ENCODE measurements at regions not wholly inside any gene's neighbourhood (a gene's known extent, or its start where the extent isn't known, plus 50 kb on each side); places are given as distances from the start of the nearest gene placed in this dataset.

DNA sequence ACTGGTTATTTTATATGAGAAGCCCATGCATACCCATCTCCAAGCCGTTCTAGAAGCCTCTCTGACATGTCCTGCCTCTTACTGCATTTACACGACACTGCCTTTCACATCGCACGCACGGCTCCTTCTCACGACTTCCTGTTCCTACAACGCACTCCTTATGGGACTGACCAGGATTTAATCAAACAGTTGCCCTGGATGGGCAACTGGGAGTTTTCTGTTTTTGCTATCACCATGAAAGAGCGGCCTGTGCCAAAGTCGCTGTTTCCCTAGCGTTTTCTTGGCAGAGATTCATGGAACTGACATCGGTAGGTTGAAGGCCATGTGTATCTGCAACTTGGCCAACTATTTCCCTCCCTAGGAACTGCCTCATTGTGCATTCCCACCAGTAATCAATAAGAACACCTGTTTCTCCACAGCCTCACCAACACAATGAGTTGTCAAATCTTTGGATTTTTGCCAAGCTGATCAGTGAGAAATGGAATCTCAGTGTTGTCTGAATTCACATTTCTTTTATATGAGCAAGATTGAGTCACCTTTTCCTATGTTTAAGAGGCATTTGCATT, 97.2 kb upstream of the OTOS start:
- H3K9me3 ChIP-seq (ENCODE audit: control extremely low read depth in 1 of 5, control insufficient read depth in 4 of 5, insufficient read depth in 2 of 5, low read depth in 1 of 5, low read length in 4 of 5) = no peaks in the 10 kb centered on the region
- no peak for DNase-seq
- 87% methylated on average over 11 of the region's 11 CpGs for WGBS (ENCODE audit: insufficient coverage)
- no peak overlapping the region for H3K27ac ChIP-seq (ENCODE audit: insufficient read depth in 1 of 2, low read depth in 1 of 2, low read length in 2 of 2, poor library complexity in 1 of 2, severe bottlenecking in 2 of 2)
- ChIA-PET POLR2A (no interaction called here), CTCF (no interaction called here)
- H3K27me3 ChIP-seq (replicated peaks in 2 of 5; ENCODE audit: control insufficient read depth in 4 of 5, insufficient read depth in 5 of 5, low read length in 4 of 5) = peaks cover 0 to 18% (median 2%) of the 10 kb centered on the region in 5 experiments
- H3K4me1 ChIP-seq (ENCODE audit: control extremely low read depth in 1 of 4, control insufficient read depth in 4 of 4, insufficient read depth in 4 of 4, low read length in 3 of 4) = peaks cover 0 to 24% (median 10%) of the 10 kb centered on the region in 4 experiments
- no peaks in the 10 kb centered on the region for H3K36me3 ChIP-seq (ENCODE audit: control insufficient read depth in 4 of 4, insufficient read depth in 4 of 4, low read length in 3 of 4)
- H3K4me3 ChIP-seq (ENCODE audit: control insufficient read depth in 1 of 7, extremely low read depth in 1 of 7, insufficient read depth in 4 of 7, low read depth in 2 of 7, low read length in 6 of 7) = no peak overlapping the region

DNA sequence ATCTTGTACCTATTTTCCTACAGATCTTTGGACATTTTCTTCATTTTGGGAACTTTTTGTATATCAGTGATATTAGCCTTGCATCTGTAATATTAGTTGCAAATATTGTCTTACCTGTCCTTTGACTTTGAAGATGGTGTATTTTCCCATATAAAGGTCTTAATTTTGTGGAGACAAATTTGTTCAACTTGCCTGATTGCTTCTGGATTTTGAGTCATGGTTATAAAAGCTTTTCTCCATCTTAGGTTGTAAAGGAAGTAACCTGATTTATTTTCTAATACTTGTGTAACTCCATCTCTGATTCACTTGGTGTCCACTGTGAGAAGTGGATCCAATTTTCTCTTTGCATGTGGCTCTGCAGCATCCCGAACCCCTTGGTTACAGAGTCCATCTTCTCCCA, 97.7 kb upstream of the OTOS start:
- Histone ChIP-seq H3K4me1 (ENCODE audit: control extremely low read depth in 1 of 4, control insufficient read depth in 4 of 4, insufficient read depth in 4 of 4, low read length in 3 of 4) (peaks cover 0 to 20% (median 7%) of the 10 kb centered on the region in 4 experiments), H3K27ac (ENCODE audit: insufficient read depth in 1 of 2, low read depth in 1 of 2, low read length in 2 of 2, poor library complexity in 1 of 2, severe bottlenecking in 2 of 2) (no peak overlapping the region), H3K27me3 (replicated peaks in 2 of 5; ENCODE audit: control insufficient read depth in 4 of 5, insufficient read depth in 5 of 5, low read length in 4 of 5) (peaks cover 0 to 22% (median 2%) of the 10 kb centered on the region in 5 experiments), H3K36me3 (ENCODE audit: control insufficient read depth in 4 of 4, insufficient read depth in 4 of 4, low read length in 3 of 4) (no peaks in the 10 kb centered on the region), H3K9me3 (ENCODE audit: control extremely low read depth in 1 of 5, control insufficient read depth in 4 of 5, insufficient read depth in 2 of 5, low read depth in 1 of 5, low read length in 4 of 5) (no peaks in the 10 kb centered on the region), H3K4me3 (ENCODE audit: control insufficient read depth in 1 of 7, extremely low read depth in 1 of 7, insufficient read depth in 4 of 7, low read depth in 2 of 7, low read length in 6 of 7) (no peak overlapping the region)
- 77% methylated on average over 1 of the region's 1 CpG for WGBS (ENCODE audit: insufficient coverage)
- ChIA-PET POLR2A (no interaction called here), CTCF (no interaction called here)
- DNase-seq = no peak

DNA sequence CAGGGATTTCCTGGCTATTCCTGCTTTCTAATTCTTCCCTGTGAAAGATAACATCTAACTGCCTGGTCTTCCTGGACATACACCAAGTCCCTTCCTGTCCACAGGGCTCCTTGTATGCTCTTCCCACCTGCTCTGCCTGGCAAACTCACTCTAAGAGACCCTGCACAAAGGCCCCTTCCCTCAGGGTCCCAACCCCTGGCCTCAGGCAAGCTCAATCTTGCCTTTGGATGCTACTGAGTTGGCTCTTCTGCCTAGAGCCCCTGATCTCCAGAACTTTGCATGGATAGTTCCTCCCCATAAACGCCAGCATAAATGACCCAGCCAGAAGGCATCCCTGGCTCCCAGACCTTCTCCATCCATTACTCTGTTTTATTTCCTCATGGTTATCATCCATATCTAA, 98.3 kb upstream of the OTOS start:
- Histone ChIP-seq H3K27me3 (replicated peaks in 2 of 5; ENCODE audit: control insufficient read depth in 4 of 5, insufficient read depth in 5 of 5, low read length in 4 of 5) (peaks cover 0 to 22% (median 2%) of the 10 kb centered on the region in 5 experiments), H3K27ac (ENCODE audit: insufficient read depth in 1 of 2, low read depth in 1 of 2, low read length in 2 of 2, poor library complexity in 1 of 2, severe bottlenecking in 2 of 2) (no peak overlapping the region), H3K4me1 (ENCODE audit: control extremely low read depth in 1 of 4, control insufficient read depth in 4 of 4, insufficient read depth in 4 of 4, low read length in 3 of 4) (peaks cover 0 to 17% (median 6%) of the 10 kb centered on the region in 4 experiments), H3K36me3 (ENCODE audit: control insufficient read depth in 4 of 4, insufficient read depth in 4 of 4, low read length in 3 of 4) (no peaks in the 10 kb centered on the region), H3K9me3 (ENCODE audit: control extremely low read depth in 1 of 5, control insufficient read depth in 4 of 5, insufficient read depth in 2 of 5, low read depth in 1 of 5, low read length in 4 of 5) (no peaks in the 10 kb centered on the region), H3K4me3 (ENCODE audit: control insufficient read depth in 1 of 7, extremely low read depth in 1 of 7, insufficient read depth in 4 of 7, low read depth in 2 of 7, low read length in 6 of 7) (no peak overlapping the region)
- ChIA-PET POLR2A (no interaction called here), CTCF (no interaction called here)
- no peak for DNase-seq
- WGBS (ENCODE audit: insufficient coverage) = no CpG with 5 or more reads among the region's 1 CpG

DNA sequence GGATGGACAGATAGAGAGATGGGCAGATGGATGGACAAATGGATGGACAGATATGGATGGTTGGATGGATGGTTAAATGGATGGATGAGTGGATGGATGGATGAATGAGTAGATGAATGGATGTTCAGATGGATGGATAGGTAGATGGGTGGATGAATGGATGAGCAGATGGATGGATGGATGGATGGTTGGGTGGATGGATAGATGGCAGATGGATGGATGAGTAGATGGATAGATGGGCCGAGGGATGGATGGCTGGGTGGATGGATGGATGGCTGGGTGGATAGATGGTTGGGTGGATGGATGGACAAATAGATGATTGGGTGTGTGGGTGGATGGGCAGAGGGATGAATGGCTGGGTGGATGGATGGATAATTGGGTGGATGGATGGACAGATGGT, 98.9 kb upstream of the OTOS start:
- ChIA-PET POLR2A (no interaction called here), CTCF (no interaction called here)
- H3K27me3 ChIP-seq (replicated peaks in 2 of 5; ENCODE audit: control insufficient read depth in 4 of 5, insufficient read depth in 5 of 5, low read length in 4 of 5) = peaks cover 0 to 22% (median 2%) of the 10 kb centered on the region in 5 experiments
- 100% methylated on average over 1 of the region's 1 CpG for WGBS (ENCODE audit: insufficient coverage)
- peaks cover 0 to 13% (median 4%) of the 10 kb centered on the region in 4 experiments for H3K4me1 ChIP-seq (ENCODE audit: control extremely low read depth in 1 of 4, control insufficient read depth in 4 of 4, insufficient read depth in 4 of 4, low read length in 3 of 4)
- no peak overlapping the region for H3K27ac ChIP-seq (ENCODE audit: insufficient read depth in 1 of 2, low read depth in 1 of 2, low read length in 2 of 2, poor library complexity in 1 of 2, severe bottlenecking in 2 of 2)
- H3K36me3 ChIP-seq (ENCODE audit: control insufficient read depth in 4 of 4, insufficient read depth in 4 of 4, low read length in 3 of 4) = no peaks in the 10 kb centered on the region
- H3K9me3 ChIP-seq (ENCODE audit: control extremely low read depth in 1 of 5, control insufficient read depth in 4 of 5, insufficient read depth in 2 of 5, low read depth in 1 of 5, low read length in 4 of 5) = no peaks in the 10 kb centered on the region
- no peak overlapping the region for H3K4me3 ChIP-seq (ENCODE audit: control insufficient read depth in 1 of 7, extremely low read depth in 1 of 7, insufficient read depth in 4 of 7, low read depth in 2 of 7, low read length in 6 of 7)
- no peak for DNase-seq

DNA sequence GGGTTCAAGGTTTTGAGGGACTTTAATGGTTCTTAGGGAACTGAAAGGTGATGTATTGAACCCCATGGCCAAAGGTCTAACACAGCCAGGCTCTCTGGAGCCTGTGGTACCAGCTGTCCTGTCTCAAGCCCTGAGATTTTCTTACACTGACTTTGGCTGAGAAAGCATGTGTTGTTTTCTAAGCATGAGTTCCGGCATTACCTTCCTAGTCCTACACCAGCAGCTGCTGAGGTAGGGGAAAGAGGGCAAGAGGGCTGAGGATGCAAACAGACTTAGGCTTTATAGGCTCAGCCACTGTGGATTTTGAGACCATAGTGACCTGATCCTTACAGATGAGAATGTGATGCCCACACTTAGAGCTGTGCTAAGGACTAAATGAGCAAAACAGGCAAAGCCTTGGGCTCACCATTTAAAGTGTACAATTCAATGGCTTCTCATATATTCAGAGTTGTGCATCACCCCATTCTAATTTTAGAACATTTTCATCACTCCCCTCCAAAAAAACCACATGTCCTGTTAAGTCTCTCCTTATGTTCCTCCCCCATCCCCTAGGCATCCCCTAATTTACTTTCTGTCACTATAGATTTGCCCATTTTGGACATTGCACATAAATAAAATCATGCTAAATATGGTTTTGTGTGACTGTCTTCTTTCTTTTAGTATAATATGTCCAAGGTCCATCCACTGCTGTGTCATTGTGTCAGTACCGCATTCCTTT, 99.7 kb upstream of the OTOS start:
- Histone ChIP-seq H3K27ac (ENCODE audit: insufficient read depth in 1 of 2, low read depth in 1 of 2, low read length in 2 of 2, poor library complexity in 1 of 2, severe bottlenecking in 2 of 2) (no peak overlapping the region), H3K9me3 (ENCODE audit: control extremely low read depth in 1 of 5, control insufficient read depth in 4 of 5, insufficient read depth in 2 of 5, low read depth in 1 of 5, low read length in 4 of 5) (no peaks in the 10 kb centered on the region), H3K4me1 (ENCODE audit: control extremely low read depth in 1 of 4, control insufficient read depth in 4 of 4, insufficient read depth in 4 of 4, low read length in 3 of 4) (peaks cover 0 to 11% (median 4%) of the 10 kb centered on the region in 4 experiments), H3K36me3 (ENCODE audit: control insufficient read depth in 4 of 4, insufficient read depth in 4 of 4, low read length in 3 of 4) (no peaks in the 10 kb centered on the region), H3K27me3 (replicated peaks in 2 of 5; ENCODE audit: control insufficient read depth in 4 of 5, insufficient read depth in 5 of 5, low read length in 4 of 5) (peaks cover 0 to 27% (median 6%) of the 10 kb centered on the region in 5 experiments), H3K4me3 (ENCODE audit: control insufficient read depth in 1 of 7, extremely low read depth in 1 of 7, insufficient read depth in 4 of 7, low read depth in 2 of 7, low read length in 6 of 7) (no peak overlapping the region)
- CTCF ChIA-PET = no interaction called here
- POLR2A ChIA-PET = no interaction called here
- WGBS (ENCODE audit: insufficient coverage) = 86% methylated on average over 1 of the region's 2 CpGs
- no peak for DNase-seq

DNA sequence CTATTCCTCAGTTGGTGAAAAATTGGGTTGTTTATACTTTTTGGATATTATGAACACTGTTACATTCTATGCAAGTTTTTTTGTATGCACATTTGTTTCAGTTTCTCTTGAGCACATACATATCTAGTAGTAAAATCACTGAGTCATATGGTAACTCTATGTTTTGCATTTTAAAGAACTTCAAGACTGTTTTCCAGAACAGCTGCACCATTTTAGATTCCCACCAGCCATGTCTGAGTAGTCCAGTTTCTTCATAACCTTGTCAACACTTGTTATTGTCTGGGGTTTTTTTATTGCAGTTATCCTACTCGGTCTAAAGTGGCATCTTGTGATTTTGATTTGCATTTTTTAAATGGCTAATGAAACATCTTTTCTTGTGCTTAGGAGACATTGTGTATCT, 100.3 kb upstream of the OTOS start:
- Histone ChIP-seq H3K9me3 (ENCODE audit: control extremely low read depth in 1 of 5, control insufficient read depth in 4 of 5, insufficient read depth in 2 of 5, low read depth in 1 of 5, low read length in 4 of 5) (no peaks in the 10 kb centered on the region), H3K27ac (ENCODE audit: insufficient read depth in 1 of 2, low read depth in 1 of 2, low read length in 2 of 2, poor library complexity in 1 of 2, severe bottlenecking in 2 of 2) (no peak overlapping the region), H3K27me3 (replicated peaks in 2 of 5; ENCODE audit: control insufficient read depth in 4 of 5, insufficient read depth in 5 of 5, low read length in 4 of 5) (peaks cover 2 to 29% (median 6%) of the 10 kb centered on the region in 5 experiments), H3K4me3 (ENCODE audit: control insufficient read depth in 1 of 7, extremely low read depth in 1 of 7, insufficient read depth in 4 of 7, low read depth in 2 of 7, low read length in 6 of 7) (no peak overlapping the region), H3K36me3 (ENCODE audit: control insufficient read depth in 4 of 4, insufficient read depth in 4 of 4, low read length in 3 of 4) (no peaks in the 10 kb centered on the region), H3K4me1 (ENCODE audit: control extremely low read depth in 1 of 4, control insufficient read depth in 4 of 4, insufficient read depth in 4 of 4, low read length in 3 of 4) (peaks cover 0 to 11% (median 4%) of the 10 kb centered on the region in 4 experiments)
- POLR2A ChIA-PET = no interaction called here
- CTCF ChIA-PET = no interaction called here
- no peak for DNase-seq
- no CpG with 5 or more reads among the region's 1 CpG for WGBS (ENCODE audit: insufficient coverage)

DNA sequence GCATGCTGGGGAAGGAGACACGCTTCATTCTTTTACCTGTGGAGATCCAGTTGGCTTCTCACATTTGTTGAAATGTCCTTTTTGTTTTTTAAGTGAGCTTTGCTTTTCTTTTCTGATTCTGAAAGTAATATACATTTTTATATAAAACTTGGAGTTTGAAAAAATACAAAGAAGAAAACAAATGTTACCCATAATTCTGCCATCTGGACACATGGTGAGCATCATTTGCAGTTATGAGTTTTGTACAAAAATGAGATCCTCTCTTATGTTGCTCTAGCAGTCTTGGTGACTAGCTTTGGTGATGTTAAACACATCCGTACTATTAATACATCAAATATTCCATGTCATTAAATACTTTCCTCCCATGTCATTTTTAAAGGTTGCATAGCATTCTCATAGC, 101.1 kb upstream of the OTOS start:
- ChIA-PET CTCF (interaction anchor here (1.1 kb wide), 1 partner anchor 9 kb away, joined by 4 read pairs; no protein-coding TSS in a partner anchor), POLR2A (no interaction called here)
- WGBS (ENCODE audit: insufficient coverage) = no CpG with 5 or more reads among the region's 2 CpGs

More for the DNA sequence above, 101.1 kb upstream of the OTOS start:
- H3K4me1 ChIP-seq (ENCODE audit: control extremely low read depth in 1 of 4, control insufficient read depth in 4 of 4, insufficient read depth in 4 of 4, low read length in 3 of 4) = peaks cover 0 to 4% (median 2%) of the 10 kb centered on the region in 4 experiments
- no peak for DNase-seq
- no peak overlapping the region for H3K27ac ChIP-seq (ENCODE audit: insufficient read depth in 1 of 2, low read depth in 1 of 2, low read length in 2 of 2, poor library complexity in 1 of 2, severe bottlenecking in 2 of 2)
- peaks cover 2 to 33% (median 6%) of the 10 kb centered on the region in 5 experiments for H3K27me3 ChIP-seq (replicated peaks in 2 of 5; ENCODE audit: control insufficient read depth in 4 of 5, insufficient read depth in 5 of 5, low read length in 4 of 5)
- H3K4me3 ChIP-seq (ENCODE audit: control insufficient read depth in 1 of 7, extremely low read depth in 1 of 7, insufficient read depth in 4 of 7, low read depth in 2 of 7, low read length in 6 of 7) = no peak overlapping the region
- no peaks in the 10 kb centered on the region for H3K9me3 ChIP-seq (ENCODE audit: control extremely low read depth in 1 of 5, control insufficient read depth in 4 of 5, insufficient read depth in 2 of 5, low read depth in 1 of 5, low read length in 4 of 5)
- H3K36me3 ChIP-seq (ENCODE audit: control insufficient read depth in 4 of 4, insufficient read depth in 4 of 4, low read length in 3 of 4) = no peaks in the 10 kb centered on the region

All from common myeloid progenitor, CD34-positive (primary cell).